GM21737 (cell line): ENCODE measurements at regions not wholly inside any gene's neighbourhood (a gene's known extent, or its start where the extent isn't known, plus 50 kb on each side); places are given as distances from the start of the nearest gene placed in this dataset.

Experiments
- ATAC-seq: cut with Tn5 transposase; IDR thresholded peaks from one replicate; pipeline ENCODE4 v1.9.1; 2021; ENCODE audit warnings: mild to moderate bottlenecking, moderate library complexity; ENCODE audit not compliant: unreplicated experiment

DNA sequence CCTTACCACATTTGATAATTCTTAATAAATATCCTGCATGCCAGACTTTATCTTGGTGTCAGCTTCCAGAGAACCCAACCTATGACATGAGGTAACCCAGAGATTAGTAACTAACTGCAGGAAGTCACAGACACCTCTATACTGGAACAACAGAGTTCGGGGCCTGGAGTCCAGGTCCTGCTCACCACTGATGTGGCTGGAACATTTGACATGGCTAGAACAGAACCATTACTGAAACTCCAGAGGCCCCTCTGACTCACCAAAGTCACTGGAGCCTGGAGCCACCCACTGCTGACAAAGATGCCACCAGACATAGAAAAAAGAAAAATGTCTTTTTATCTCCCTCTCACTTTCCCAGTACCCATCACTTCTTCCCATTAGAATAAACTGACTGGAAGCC is 403.7 kb downstream of the MID1IP1 start:
- ATAC-seq: no peak

DNA sequence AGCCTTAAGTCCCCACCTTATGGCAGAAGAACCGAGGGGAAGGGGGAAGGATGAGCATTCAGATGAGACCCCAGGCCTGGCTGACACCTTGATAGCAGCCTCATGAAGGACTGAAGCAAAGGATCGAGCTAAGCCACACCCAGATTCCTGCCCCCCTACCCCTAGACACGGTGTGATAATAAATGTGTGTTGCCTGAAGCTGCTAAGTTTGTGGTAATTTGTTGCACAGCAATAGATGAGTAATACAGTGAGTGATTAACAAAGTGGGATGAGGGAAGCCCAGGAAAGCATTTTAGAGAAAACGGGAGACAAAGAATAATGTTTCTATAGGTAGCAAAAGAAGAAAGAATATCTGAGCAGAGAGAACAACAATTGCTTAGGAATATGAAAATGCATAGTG is 404.2 kb downstream of the MID1IP1 start:
- no peak for ATAC-seq

DNA sequence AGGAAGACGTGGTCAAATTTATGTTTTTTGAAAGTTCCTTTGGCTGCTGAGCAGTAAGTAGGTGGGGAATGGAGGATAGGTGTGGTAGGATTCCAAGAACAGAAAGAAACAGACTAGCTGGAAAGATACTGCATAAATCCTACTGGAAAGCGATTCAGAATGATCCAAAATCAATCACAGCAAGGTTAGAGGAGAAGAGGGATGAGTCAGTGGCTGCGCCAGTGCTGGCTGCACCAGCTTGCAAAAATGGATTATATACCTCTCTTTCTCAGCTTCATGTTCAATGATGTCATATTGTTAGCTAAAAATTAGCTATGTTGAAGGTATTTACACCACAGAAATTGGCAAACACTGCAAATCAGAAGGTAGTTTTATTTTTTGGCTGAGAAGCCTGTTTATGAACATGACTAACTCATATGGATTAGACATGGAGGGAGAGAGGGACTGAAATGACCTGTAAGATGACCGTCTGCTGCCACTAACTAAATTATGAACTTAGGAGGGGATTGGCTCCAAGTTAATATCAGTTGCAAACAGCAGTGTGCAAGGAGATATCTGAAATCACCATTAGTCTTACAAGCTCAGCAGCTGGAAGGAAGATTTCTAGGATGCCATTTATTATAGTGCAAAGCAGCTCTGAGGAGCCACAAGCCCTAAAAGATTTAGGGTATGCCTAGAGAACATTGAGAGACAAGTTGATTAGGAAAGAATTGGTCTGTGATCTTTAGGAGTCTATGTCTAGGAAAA is 405.3 kb downstream of the MID1IP1 start:
- no peak for ATAC-seq

DNA sequence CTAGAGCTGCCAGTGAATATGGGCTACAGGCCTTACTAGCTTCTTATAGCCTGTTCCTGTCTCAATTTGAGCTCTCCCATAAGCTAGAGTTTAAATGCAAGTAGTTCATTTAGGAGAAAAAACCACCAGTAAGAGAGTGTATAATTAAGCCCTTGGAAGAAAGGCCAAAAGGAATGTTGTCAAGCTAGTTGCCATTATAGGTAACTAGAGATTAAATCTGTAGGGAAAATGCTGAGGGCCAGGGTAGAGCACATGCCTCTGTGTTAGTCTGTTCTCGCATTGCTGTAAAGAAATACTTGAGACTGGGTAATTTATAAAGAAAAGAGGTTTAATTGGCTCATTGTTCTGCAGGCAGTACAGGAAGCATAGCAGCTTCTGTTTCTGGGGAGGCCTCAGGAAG is 410.2 kb downstream of the MID1IP1 start:
- no peak for ATAC-seq

DNA sequence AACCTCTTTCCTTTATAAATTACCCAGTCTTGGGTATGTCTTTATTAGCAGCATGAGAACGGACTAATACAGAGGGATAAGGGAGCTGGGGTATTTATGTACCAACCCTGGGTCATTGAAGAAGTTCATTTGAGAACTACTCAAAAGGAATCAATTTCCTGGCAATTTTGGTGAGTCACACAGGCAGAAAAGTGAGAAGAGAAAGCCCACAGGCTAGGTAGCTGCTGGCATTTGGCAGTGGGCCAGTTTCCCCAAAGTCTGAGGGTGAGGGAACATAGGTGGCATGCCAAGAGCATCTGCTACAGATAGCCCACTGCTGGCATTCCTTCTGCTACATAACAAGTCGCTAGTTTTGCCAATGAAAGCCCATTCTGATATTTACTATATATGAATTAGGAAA is 411.2 kb downstream of the MID1IP1 start:
- ATAC-seq: no peak

DNA sequence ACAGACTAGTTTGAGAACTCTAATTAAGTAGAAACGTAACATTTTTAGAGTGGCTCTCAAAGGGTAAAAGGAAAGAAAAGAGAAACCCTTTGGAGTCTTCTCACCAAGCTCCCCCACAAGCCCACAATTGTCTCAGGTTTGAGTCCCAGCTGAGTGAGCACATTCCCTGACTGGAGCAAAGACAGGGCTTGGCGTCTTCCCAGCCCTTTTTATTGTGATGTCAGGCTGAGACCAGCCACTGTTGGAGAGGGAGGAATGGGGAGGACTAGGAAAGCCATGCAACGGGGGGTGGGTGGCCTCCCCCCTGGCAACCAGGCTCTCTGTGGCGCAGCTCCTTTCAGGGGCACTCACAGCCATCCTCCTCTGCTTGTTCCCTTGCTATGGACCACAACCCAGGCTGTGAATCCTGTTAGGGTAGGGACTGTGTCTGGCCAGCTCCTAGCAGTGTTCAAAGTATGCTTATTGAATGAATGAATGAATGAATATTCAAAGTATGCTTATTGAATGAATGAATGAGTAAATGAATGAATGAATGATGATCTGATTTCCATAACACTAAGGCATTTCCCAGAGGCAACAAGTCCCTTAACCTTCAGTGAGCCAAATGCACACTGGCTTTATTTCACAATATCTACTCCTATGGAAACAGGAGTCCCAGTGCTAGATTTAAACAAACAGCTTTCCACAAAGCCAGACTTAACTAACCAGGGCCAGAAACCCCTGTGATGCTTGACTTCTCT is 413.3 kb downstream of the MID1IP1 start:
- ATAC-seq: no peak

DNA sequence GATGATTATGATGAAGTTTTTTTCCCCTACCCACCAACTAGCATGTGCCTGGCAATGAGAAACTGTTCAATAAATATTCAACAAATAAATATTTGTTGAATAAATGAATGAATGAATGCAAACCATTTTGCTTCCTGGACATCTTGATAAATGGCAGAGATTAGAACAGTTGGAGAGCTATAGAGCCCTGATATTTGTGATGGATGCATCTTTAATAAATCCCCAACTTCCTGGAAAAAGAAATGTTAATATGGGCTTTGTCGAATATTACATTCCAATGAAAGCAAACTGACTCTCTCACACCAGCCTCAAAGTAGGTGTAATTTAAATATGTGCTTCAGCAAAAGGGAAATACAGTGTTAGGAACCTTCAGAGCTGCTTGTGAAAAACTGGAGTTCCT is 419.7 kb downstream of the MID1IP1 start:
- no peak for ATAC-seq

DNA sequence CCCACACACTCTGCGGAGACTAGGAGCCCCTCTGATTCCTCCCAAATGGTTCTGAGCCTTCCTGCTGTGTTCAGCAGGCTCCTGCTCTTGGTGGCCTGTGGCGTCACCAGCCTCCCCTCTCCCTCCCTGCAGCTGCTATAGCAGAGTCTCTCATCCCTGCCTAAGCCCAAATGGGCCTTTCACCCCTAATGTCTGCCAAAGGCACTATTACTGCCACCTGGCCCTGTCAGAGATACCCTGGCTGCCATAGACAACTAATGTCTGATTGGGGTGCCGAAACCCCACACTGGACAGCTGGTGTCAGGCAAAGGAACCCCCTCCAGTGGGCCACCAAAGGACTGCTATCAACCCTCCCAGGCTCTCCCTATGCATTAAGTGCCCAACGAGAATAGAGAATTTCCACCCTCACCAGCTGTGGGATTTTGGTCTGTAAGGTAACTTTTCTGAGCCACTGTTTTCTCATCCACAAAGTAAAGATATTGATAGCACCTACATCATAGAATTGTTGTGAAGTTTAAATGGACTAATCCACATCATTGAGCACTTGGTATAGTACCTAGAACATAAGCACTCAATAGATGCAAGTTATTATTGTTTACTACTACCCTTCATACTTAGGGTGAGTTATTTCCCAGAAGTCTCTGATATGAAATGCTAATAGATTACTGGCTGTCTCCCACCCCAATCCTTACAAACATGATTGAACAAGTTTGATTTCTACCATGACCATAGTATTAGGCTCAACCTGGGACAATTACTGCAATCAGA is 421.3 kb downstream of the MID1IP1 start:
- ATAC-seq: no peak

DNA sequence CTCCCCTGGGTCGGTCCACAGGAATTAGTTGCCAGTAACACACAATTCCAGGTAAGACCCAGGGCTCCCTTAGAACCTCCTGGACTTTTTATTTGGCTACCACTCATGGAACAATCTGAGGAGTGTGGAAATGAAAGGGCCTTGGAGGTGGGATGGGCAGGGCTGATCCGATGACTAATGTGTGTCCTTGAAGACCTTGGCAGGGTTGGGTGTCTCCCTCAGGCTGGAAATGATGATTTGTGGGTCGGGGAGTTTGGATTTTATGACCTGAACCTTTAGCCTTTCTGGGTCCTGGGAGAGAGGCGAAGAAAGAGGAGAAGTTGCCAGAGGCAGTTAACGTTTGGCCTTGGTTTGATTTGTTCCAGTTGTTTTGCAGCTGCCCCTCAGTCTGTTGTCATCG is 425.0 kb downstream of the MID1IP1 start:
- ATAC-seq: no peak

DNA sequence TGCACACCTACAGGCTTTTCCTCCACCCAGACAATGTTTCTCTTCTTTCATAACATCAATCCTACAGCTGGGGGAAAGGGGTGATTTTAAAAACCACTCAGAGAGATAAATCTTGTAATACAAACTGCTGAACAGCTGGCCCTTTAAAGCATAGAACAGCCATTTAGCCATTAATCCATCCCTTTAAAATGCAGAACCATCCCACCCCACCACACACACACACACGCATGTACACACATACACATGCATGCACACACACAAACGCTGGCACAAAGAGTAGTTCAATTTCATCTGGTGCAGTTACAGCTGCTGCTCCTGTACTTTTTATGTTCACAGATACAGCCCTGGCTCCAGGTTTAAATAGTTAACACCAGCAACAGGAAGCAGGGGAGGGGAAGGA is 426.1 kb downstream of the MID1IP1 start:
- ATAC-seq: no peak

DNA sequence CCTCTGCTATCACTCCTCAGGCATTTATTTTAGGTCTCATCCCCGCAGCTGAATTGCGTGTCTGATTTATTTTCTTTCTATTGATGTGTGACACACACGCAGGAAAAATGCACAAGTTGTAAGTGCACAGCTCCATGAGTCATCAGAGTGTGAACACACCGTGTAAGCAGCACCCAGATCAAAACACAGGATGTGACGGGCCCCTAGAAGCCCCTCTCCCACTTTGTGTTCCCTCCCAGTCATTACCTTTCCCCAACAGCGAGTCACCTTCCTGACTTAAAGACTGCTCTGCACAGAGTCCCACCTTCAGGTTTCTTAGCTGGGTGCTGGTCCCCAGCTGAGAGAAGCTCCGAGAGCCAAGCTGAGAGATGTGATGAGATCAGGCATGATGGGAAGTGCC is 436.7 kb downstream of the MID1IP1 start:
- ATAC-seq: no peak

DNA sequence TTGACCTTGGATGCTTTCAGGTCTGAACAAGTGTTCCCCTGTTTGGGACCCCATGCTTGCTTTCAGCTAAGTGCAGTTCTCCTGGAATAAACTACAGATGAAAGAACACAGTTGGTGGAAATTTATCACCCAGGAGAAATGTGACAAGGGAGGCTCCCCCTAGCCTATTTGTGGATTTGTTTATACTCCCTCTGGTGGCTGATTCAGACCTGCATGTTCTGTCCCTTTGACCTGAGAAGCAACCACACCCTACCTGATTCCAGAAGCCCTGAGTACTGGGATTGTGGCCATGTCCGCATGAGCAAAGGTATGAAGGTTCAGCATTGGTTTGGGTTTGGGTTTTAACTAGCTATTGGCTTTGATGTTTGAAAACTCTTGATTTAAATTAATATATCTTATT is 440.9 kb downstream of the MID1IP1 start:
- ATAC-seq: no peak

DNA sequence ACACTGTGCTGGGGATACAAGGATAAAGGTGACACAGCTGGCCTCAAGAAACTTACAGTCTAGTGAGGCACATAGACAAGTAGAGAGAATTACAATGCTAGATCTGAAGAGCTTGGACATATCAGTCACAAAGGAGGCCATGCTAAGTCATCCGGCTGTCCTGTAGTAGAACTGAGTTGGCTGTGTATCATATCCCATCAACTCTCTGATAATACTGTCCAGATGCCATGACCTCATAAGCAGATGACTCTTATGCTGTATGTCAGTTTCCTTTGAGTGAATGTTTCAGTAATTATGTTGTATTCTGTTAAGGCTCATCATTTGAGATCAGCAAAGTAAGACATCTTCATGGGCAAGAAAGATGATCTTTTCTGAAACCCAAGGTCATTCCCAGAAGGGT is 442.9 kb downstream of the MID1IP1 start:
- ATAC-seq: no peak

DNA sequence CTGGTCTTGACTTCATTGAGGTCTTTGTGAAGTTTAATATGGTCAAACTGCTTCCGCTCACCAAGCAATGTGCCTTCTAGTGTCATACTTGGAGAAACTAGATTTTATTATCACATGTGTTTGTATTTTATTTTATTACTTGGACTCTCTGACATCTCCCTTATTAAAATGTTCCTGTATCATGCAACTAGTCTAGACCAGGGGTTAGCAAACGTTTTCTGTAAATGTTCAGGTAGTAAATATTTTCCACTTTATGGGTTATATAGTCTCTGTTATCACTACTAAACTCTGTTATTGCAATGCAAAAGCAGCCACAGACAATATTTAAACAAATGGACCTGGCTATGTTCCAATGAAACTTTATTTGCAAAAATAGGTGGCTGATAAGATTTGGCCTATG is 443.8 kb downstream of the MID1IP1 start:
- ATAC-seq: no peak

DNA sequence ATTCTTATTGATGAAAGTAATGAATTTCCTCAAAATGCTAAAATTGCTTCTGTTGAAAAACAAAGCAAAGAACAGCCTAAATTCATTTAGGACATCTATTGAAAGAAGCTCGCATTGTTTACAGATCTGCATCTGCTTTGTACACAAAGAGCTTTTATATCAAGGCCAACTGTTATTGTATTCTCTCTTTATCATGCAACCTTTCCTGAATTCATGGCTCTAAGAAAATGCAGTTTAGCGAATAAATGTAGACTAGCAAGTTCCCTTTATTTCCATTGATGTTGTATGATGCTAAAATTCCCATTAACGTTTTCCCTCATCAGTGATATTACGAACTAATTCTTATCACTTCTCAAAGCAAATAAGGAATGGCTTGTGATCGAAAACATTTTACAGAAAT is 446.3 kb downstream of the MID1IP1 start:
- no peak for ATAC-seq

DNA sequence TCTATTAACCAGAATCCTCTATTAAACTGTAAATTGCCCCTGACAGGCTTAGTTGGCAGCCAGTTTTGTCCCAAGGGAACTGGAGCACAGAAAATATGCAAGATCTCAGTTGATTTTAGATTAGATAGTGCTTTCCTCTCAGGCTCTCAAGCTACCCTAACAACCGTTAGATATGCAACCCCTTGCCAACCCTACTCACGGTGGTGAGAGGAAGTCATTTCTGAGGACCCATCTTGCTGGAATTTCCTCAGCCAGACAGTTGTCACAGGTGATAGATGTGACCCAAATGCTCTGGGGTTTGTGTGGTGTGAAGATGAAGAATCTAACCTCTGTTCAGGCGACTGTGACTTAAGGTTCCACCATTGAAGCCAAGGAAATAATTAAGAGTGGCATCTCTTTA is 447.1 kb downstream of the MID1IP1 start:
- no peak for ATAC-seq

DNA sequence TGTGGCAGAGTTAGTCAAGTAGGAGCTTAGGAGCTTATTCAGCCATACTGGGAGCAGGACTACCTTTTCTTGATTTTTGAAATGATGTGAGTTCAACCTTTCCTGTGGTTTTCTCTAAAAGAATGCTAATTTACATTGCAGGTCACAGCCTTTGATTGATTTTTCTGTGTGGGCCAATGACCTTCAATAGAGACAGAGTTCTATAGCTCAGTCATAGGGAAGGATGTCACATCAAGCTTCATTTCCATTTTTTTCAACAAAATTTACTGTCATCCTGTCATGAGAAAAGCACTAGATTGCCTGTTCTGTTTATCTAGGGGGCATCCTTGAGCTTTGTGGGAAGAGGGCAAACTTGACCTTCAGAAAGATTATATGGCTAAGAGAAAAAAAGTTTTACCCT is 448.7 kb downstream of the MID1IP1 start:
- ATAC-seq: no peak

DNA sequence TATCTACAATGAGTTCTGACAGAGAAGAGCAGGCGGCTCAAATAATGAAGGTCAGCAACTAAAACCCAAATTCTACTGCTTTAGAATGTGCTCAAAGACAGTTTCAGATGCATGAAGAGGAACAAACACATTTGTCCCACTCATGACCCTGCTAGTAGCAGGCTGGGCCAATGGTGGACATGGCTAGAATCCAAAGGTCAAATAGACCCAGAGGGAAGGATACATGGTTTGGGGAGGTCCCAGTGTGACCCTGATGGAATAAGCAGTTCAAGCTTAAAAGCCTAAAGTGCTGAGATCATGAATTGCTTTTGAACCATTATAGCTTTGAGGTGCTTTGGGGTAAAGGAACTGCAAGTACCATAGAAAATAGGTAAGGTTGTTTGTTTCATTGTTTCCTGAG is 450.7 kb downstream of the MID1IP1 start:
- no peak for ATAC-seq

DNA sequence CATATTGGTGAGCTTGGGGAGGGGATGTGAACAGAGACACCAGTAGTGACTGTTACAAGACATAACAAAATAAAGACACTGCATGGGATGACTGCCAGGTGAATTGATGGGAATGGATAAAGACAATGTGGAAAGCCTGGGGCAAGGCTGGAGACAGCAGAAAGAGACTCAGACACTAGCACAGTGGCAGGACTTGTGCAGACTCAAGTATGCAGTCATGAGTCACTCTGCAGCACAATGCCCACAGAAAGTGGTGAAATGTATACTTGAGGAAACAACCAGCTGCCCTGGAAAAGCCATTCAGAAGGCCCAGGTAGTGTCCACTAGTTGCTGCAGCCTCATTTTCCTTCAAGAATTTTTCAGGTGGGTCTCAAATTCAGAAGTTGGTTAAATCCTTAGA is 452.3 kb downstream of the MID1IP1 start:
- no peak for ATAC-seq

DNA sequence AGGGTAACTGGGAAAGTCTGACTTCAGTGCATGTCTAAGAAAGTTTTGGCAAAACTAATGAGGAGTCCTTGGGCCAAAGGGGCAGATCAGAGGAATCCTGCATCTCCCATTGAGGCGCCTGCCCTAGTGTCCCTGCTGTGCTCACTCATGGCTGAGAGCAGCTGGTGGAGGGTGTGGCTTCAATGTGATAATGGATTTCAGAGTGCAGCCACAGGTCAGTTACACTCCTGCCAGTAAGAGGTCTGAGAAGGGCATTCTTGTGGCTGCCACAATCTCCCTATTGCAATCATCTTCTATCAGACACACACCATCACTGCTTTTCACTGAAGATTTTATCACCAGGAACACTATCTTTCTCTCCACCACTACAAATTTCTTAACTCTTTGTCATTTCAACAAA is 457.1 kb downstream of the MID1IP1 start:
- ATAC-seq: no peak

DNA sequence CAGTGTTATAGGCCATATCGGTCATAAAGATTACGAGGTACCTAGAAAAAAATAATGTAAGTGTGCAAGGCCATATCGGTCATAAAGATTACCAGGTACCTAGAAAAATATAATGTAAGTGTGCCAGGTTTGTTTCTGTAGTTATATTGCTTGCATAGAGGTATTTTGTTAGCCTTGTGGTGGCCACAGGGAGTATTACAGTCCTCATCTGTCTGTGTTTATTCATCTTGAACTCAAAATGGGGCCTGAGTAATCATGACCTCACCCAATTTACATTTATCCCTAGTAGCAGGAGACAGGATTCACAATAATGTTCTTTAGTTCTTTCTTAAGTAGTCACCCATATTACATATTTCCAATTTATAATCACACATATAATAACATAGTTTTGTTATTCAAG is 459.7 kb downstream of the MID1IP1 start:
- no peak for ATAC-seq
